Hepatic stellate cell (primary cell): ENCODE measurements at regions not wholly inside any gene's neighbourhood (a gene's known extent, or its start where the extent isn't known, plus 50 kb on each side); places are given as distances from the start of the nearest gene placed in this dataset.

Source experiments
- DNase-seq: peaks from one replicate; pipeline ENCODE4 v3.0.0; 2011; ENCODE audit warnings: low spot score

DNA sequence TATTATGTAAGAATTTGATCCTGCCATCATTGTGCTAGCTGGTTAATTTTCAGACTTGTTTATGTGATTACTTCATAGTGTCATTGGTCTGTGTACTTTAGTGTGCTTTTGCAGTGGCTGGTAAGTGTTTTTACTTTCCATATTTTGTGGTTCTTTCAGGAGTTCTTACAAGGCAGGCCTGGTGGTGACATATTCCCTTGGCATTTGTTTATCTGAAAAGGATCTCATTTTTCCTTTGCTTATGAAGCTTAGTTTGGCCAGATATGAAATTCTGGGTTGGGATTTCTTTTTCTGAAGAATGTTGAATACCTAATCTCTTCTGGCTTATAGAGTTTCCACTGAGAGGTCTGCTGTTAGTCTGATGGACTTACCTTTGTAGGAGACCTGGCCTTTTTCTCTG lies 72.8 kb upstream of the MC4R start:
- DNase-seq = no peak

DNA sequence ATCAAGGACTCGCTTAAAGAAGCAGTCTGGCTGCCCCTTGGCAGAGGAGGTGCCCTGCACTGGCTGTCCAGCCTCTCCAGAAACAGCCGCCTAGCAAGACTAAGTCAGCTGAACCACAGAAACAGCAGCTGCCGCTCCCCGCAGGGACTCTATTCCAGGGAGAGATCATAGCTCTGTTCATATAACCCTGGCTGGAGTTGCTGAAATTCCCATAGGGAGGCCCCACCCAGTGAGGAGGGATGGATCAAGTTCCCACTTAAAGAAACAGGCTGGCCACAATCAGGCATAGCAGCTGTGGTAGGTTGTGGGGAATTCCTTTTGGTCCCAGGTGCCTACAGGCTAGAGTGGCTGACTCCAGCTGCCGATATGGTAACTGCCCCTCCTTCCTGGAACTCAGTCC lies 74.2 kb upstream of the MC4R start:
- DNase-seq = no peak

DNA sequence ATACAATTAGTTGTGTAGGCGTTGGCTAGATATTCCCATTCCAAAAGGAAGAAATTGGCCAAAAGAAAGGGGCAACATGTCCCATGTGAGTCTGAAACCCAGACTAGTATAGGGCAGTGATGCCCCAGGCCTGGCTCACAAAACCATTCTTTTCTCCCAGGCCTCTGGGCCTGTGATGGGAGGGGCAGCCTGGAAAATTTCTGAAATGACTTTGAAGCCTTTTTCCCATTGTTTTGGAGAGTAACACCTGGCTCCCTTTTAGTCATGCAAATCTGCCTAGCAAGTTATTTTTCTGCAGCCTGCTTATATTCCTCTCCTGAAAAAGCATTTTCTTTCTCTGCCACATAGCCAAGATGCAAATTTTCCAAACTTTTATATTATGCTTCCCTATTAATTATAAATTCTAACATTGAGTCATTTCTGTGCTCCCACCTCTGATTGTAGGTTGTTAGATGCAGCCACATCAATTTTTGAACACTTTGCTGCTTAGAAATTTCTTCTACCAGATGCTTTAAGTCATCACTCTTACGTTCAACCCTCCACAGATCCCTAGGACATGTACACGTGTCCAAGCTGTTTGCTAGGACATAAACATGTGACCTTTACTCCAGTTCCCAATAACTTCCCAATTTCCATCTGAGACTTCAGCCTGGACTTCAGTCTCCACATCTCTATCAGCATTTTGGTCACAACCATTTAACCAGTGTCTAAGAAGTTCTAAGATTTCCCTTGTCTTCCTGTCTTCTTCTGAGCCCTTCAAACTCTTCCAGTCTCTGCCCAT lies 76.1 kb upstream of the MC4R start:
- no peak for DNase-seq

DNA sequence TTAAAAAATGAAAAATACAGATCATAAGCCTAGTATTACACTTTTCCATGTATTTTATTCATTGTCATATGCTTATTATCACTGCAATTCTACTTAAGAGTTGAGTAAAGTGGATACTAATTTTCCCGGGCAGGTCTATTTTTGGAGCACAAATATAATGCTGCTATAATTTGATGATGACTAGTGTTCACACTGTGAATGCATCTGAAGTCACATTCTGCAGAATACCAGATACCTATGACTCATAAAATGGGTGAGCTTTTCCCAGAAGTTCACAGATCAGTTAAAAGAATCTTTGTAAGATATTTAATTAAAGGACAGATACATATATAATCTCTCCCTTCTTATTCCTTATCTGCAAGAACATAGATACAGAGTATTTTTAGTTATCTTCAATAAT lies 79.8 kb upstream of the MC4R start:
- DNase-seq = no peak

DNA sequence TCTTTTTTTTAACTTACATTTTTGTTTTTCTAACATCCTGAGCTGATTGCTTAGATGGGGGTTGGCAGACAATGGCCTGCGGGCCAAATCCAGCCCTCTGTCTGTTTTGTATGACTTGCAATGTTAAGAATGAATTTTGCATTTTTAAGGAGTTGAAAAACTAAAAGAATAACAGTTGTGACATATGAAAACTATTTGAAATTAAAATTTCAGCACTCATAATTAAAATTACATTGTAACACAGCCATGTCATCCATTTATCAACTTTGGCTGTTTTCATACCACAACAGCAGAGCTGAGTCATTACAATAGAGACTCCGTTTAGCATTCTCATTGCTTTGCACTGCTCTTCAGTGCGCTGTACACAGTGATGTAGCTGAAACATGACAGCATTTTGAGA lies 94.1 kb upstream of the MC4R start:
- DNase-seq = no peak

DNA sequence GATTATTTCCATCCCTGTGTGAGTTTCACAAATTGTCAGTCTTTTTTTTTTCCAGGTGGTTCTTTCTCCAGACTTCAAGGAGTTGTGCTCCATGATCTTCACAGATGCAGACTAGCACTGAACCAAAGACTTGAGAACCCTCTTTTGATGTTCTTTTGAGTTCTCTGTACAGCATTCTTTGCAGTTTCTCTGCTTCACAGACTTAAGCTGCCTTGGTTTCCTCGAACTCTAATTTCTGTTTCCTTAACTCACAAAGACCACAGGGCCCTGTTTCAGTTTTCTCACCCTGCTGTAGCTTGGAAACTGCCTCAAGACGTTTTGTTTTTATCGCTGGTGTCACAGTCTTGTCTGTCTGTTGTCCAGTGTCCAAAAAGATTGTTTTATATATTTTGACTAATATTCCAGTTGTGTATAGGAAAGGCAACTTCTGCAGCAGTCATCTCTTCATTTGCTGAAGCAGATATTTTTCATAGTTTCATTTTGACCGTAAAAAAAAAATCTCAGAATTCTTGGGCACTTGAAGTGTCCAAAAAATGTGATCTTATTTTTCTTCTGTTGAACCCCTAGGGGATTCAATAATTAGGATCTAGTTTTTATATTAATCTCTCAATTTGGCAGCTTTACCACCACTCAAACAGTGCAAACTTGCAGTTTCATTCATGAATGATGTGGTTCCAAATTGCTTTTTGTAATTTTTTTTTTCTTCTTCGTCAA lies 97.0 kb upstream of the MC4R start:
- DNase-seq = no peak

DNA sequence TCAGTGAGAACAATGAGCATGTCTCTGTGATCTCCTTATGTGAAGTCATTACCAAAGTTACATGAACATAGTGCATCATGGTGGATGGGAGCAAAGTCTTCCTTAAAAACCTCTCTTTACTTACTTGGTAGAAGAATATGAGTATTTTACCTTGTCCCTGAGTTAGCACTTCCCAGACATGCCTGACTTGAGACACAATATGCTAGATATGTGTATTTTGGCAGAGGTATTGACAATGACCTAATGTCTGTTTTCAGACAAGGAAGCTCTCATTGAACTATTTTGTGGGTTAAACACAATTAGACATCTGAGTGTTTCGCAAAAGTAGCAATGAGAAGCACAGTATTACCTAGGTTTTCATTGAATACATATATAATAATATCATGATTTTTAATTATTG lies 99.1 kb upstream of the MC4R start:
- no peak for DNase-seq

DNA sequence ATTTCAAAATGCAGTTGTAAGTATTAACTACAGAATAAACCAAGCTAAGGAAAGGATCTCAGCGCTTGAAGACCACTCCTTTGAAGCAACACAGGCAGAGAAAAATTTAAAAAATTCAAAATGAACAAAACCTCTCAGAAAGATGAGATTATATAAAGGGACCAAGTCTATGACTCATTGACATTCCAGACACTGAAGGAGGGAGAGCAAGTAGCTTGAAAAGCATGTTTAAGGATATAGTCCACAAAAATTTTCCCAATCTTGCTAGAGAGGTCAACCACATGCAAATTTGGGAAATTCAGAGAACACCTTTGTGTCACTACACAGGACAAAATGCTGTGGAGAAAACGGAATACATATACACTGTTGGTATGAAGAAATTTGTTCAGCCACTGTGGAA lies 112.6 kb upstream of the MC4R start:
- no peak for DNase-seq

DNA sequence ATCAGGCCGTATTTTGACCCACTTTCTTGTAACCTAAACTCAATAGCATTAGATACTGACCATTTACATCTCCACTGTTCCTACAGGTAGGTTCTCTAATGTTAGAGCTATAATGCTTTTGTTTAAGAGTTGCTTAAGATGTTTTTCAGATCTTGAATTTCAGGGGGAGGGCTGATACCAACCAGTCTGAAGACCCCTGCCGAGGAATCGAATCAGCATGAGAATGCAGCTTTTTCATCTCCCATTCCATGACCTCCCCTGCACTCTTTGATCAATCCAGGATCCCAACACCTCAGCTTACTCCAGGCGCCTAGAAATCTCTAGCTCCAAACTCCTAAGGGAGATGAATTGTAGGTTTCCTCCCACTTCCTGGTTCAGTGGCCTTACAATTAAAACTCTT lies 120.5 kb upstream of the MC4R start:
- no peak for DNase-seq

DNA sequence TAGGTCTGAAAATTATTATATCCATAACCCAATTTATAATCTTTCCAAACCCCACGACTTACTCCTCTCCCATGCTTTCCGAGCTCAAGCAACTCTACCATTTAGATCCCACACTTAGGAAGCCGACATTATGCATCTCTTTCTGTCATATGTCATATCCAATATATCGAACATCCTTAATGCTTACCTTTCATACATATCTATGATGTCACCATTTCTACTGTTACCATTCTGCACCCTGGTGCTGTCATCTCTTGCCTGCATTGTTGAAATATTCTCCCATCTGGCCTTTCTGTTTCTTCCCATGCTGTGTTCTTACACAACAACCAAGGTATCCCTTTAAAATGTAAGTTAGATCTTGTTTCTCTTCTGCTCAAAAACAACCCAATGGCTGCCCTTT lies 127.1 kb upstream of the MC4R start:
- DNase-seq = no peak

DNA sequence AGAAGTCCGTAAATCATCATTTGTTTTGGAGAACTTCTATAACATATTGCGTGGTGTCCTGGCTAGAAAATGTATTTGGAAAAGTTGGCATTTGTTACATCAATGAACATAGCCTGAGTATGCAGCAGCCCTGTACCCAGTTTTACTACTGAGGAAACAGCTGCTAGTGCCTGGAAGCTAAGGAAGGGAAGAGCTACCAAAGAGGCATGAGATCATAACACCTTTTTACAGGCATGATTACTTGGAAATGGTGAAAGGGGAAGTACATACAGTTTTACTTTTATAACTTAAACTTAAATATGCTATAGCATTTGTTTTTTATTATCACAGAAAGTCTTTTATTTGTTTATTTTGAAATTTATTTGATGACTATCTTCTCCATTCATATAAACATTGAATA lies 128.4 kb upstream of the MC4R start:
- DNase-seq = no peak

DNA sequence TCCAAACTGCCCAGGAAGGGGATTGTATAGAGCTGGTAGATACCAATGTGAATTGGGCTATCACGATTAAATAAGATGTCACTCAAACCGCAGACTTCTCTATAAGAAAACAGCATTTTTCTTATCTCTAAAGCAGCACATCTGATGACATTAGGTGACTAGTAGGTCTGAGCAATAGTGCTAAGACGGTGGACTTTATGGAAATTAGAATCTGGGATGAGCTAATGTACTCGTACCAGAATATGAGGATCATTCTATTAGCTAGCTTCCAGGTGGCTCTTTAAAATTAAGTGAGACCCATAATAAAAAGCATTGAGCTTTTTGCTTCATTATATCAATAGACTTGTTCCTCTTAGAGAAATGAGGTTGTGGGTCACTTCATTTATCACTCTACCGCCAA lies 130.0 kb upstream of the MC4R start:
- no peak for DNase-seq

DNA sequence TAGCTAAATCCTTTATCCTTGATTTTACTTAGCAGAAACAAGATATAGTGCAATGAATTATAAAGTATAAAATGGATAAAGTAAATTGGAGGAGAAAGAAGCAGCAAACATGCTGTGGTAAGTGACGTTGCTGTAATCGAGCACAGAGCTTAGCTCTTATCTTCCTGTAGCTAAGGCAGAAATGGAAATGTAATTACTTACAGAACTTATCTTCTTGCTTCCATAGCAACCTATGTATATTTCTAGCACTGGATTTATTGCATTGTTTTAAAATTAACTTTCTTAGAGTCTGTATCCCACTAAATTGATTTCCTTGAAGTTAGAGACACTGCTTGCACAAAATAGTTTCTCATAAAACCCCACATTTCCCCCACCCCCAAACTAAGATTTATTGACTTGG lies 130.6 kb upstream of the MC4R start:
- DNase-seq = no peak

DNA sequence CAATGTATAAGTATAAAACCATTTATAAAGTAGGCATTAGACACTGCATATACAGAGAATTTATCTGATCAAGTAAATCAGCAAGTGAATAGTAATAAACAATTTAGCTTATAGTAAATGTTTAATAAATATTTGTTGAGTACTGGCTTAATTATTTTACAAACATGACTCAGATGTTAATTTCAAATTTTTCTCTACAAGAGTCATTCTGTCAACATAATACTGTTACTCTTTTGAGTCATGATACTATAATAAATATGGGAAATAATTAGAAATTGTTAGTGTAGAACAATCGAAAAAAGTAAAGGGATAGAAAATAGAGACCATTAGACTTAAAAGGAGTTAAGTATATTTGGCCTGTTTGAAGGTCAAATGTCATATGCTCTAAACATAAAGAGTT lies 133.6 kb upstream of the MC4R start:
- DNase-seq = no peak

DNA sequence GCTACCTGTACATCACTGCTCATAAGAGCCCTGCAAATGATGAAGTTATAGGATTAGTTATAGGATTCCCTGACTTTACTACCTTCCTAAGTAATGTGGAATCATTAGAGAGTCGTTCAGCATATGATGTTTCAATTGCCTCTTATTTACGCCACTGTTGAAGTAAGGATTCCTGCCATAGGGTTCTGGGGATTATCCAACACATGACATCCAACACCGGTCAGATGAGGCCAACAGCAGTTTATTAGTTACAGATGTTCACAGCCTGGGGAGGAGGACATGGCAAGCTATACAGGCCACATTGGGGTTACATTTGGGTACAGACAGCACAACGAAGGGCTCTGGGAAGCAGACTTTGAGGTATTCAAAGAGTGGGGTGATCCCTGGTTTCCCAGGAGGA lies 134.1 kb upstream of the MC4R start:
- DNase-seq = no peak

DNA sequence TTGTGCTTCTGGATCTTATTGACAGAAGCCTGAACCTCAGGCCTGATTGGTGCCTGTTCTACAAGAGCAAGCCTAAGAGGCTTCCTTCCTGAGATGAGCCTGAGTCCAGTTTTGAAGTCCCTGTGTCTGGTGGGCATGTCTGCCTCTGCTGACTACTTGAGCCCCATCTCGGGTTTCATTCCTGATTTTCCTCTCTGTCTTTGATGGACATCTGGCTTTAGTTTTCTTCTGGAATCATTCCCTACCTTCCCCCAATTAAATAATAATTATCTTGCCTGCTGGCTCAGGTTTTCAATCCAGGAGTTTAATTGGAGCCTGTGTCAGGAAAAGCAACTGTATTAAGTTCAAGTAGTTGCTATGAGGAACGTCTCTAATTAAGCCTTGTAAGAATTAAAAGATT lies 135.5 kb upstream of the MC4R start:
- no peak for DNase-seq

DNA sequence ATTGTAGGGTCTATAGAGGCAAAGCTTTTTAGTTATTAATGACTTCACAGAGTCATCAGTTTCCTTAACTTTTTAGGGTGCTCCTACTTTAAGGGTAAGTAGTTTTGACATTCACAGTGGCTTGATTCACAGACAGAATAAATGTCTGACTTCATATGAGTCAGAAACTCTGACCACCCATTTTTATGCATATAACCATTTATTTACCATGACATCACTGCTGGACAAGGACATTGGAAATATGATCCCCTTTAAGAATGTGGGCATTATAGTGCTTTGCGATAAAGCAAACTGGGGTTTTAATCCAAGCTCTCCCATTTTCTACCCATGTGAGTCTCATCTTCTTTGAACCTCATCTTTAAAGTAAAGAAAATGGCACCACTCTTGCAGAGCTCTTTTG lies 162.0 kb upstream of the MC4R start:
- DNase-seq = no peak

DNA sequence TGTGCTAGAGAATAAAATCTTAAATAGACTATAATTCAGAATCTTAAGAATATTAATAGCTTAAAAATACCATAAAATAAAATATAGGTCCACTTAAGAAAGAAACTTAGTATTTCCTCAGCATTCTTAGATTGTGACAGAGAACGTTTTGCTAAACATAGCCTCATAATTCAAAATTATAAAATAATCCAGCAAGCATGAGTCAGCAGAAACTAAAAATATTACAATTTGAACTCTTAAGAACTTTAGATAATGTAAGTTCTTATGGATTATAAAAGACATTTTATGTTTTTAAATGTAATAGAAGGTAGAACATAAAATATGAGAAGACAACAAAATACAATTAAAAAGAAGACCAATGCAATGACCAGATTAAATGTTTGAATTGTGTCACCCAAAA lies 164.5 kb upstream of the MC4R start:
- DNase-seq = no peak

DNA sequence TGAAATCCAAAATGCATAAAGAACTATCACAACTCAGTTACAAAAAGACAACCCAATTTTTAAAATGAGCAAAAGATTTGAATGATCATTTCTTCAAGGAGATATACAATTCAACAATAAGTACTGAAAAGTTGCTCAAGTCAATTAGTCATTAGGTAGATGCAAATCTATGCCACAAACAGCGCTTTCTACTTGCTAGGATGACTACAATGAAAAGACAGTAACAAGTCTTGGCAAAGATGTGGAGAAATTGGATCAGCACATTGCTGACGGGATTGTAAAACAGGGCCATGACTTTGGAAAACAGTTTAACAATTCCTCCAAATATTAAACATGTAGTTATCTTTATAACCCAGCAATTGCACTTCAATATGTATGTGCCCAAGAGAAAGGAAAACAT lies 166.3 kb upstream of the MC4R start:
- DNase-seq = no peak

DNA sequence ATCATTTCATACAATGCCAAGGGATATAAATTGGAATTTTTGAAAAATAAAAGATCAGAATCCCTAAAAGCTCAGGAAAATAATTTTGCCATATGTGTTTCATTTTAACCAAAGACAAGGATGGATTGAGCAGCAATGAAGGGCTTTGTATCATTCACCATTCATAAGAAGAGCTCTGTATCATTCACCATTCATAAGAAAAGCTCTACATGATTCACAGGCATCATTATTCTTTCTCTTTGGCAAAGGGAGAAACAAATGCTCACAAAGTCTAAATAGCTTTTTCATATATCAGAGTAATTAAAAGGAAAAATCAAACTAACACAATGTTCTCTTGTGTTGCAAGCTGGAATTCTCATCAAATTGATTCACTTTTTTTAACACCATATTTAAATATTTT lies 169.1 kb upstream of the MC4R start:
- DNase-seq = no peak

DNA sequence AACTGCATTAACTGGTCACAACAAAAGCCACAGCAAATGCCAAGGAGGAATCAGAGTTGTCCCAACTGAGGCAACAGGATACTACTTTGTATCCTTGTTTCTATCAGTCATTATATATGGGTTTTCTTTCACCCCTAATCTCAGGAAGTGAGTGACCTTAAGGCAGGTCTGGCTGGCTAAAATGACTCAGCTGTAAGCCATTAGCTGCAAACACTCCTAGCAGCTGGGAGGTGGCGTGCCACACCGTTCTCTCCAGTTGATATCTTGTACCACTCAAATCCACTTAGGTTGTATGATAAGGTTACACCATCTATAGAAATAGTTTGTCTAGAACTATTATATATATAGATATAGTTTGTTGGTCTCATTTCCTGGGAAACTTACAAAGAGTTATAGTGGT lies 171.1 kb upstream of the MC4R start:
- DNase-seq = no peak

DNA sequence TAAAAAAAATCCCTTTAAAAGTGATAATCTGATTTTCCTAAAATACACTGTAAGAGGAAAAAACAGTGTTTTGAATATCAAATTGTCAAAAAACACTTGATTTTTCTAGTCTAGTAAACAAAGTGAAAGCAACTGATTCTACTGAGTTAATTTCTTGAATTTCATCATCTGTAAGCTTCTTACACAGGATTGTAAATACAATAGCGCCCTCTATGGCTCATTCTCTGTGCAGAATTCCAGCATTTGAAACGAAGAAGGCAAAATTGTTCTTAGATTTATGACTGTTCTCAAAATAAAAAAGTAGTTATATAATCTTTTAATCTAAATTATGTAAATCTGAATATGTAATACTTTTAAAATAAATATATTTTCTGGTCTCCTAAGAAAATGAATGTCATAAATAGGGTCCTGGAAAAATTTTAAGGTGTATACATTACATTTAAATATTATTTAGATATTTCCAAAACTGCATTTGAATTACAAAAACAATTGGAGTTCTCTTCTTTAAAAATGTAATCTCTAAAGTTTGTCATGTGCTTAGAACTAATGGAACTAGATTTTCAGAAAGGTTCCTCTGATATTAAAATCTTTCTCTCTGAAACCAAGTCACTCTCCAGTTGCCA lies 176.9 kb upstream of the MC4R start:
- peak; percentile 28 for DNase-seq

DNA sequence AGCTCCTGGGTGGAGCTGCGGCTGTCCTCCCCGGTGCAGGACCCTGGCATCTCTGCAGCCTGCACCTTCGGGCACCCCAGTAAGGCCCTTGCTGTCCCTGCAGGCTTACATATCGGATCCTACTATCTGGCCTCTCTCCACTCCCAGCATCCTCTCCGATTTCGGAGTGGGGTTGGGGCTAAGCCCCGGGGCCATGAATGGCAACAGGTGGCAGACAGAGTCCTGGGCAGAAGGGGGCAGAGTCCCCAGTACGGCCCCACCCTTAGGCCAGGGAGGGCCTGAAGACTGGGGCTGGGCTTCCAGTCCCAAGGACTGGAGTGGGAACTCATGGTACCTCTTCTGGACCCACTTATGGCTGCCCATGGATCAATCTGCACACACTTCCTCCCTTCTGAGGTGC lies 180.4 kb upstream of the MC4R start:
- DNase-seq = no peak

DNA sequence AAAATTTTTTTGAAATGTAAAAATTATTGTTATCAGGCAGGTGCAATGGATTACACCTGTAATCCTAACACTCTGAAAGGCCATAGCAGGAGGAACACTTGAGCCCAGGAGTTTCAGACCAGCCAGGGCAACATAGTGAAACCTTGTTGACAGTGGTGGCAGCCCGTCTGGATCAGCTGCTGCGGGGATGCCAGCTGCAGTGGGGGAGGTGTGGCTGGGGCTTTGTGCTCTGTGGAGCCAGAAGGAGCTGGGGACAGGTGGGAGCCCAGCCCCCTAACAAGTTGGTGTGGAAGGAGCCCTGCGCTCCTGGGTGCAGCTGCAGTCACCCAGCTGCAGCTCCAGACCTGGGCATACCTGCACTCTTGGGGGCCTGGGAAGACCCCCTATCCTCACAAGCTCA lies 182.4 kb upstream of the MC4R start:
- DNase-seq = no peak
